HepG2 (cell line): ENCODE measurements at regions not wholly inside any gene's neighbourhood (a gene's known extent, or its start where the extent isn't known, plus 50 kb on each side); places are given as distances from the start of the nearest gene placed in this dataset.
A peak's percentile ranks its signal among the peaks of the same experiment; 100 is the strongest.

Source experiments
- ATAC-seq: fragments of 200-7000 bp; cut with Tn5 transposase; 3 replicates; pipeline ENCODE4 v1.9.1; 2020; ENCODE audit warnings: mild to moderate bottlenecking, moderate library complexity
- BruUV-seq: library from RNA; stranded (reverse); fragments of 400-500 nt; replicated peaks from 2 replicates; lab custom pipeline; 2021; lab: Mats Ljungman, UMichigan
- CTCF ChIA-PET: fragments of 300-600 bp; formaldehyde crosslinking; extraction: SDS; loops from one replicate; lab custom pipeline; 2021; ENCODE audit warnings: low total read pairs, inconsistent platforms, low intra/inter-chr PET ratio; lab: Yijun Ruan, JAX
- POLR2A ChIA-PET: fragments of 350-600 bp; sonication (Branson Sonifier 250); formaldehyde crosslinking; loops from one replicate; lab custom pipeline; 2020; ENCODE audit warnings: antibody characterized with exemption, inconsistent platforms; lab: Yijun Ruan, JAX
- DNase-seq: peaks from one replicate; pipeline ENCODE4 v3.0.0-alpha.2; 2015; ENCODE audit warnings: low spot score
- FAIRE-seq: peaks from 3 replicates; lab custom pipeline; 2011; peaks lifted over from hg19 to GRCh38; lab: Jason Lieb, UNC
- H2AFZ ChIP-seq: one replicate; pipeline ENCODE4 v1.6.1; 2011; ENCODE audit warnings: low read length, inconsistent platforms
- H3K27ac ChIP-seq: fragments of 300-600 bp; 3 replicates; pipeline ENCODE4 v1.8.0; 2011; ENCODE audit warnings: mixed run types, mild to moderate bottlenecking, mixed read lengths, low read length, inconsistent platforms; ENCODE audit not compliant: insufficient read depth; ENCODE audit errors: extremely low read length
- H3K27me3 ChIP-seq, 2 experiments: fragments of 200-600 bp in 1 of 2; 2 replicates in 1 of 2; 3 replicates in 1 of 2; pipeline versions ENCODE4 v1.6.0 to v1.8.0; 2011; ENCODE audit warnings: low read length in 2 of 2, mild to moderate bottlenecking in 2 of 2, moderate library complexity in 2 of 2, inconsistent platforms in 1 of 2; ENCODE audit not compliant: insufficient read depth in 2 of 2, control insufficient read depth in 1 of 2
- H3K36me3 ChIP-seq, 2 experiments: fragments of 200-600 bp in 1 of 2; replicated peaks in 1 of 2; 2 replicates in 1 of 2; 3 replicates in 1 of 2; pipeline versions ENCODE4 v1.5.1 to v1.8.0; 2011; ENCODE audit warnings: low read length in 2 of 2, inconsistent platforms in 1 of 2; ENCODE audit not compliant: insufficient read depth in 2 of 2, control insufficient read depth in 1 of 2
- H3K4me1 ChIP-seq: 2 replicates; pipeline ENCODE4 v1.5.1; 2012; ENCODE audit warnings: low read length, inconsistent platforms; ENCODE audit not compliant: insufficient read depth
- H3K4me2 ChIP-seq: 2 replicates; pipeline ENCODE4 v1.6.0; 2011; ENCODE audit warnings: low read depth, low read length, inconsistent platforms
- H3K4me3 ChIP-seq, 3 experiments: fragments of 200-600 bp in 1 of 3; sonication (generic), shearing (Covaris generic) in 1 of 3; replicated peaks in 1 of 3; 2 replicates each; pipeline ENCODE4 v1.5.1; 2011 to 2016; ENCODE audit warnings: low read length in 3 of 3, inconsistent platforms in 2 of 3, low read depth in 2 of 3, mild to moderate bottlenecking in 2 of 3, control low read depth in 1 of 3, mixed read lengths in 1 of 3; ENCODE audit not compliant: insufficient read depth in 1 of 3
- H3K79me2 ChIP-seq: one replicate; pipeline ENCODE4 v1.6.1; 2011; ENCODE audit warnings: low read length, inconsistent platforms; ENCODE audit not compliant: insufficient read depth
- H3K9ac ChIP-seq: 2 replicates; pipeline ENCODE4 v1.6.0; 2011; ENCODE audit warnings: mild to moderate bottlenecking, low read depth, low read length, inconsistent platforms; ENCODE audit not compliant: insufficient read depth
- H3K9me3 ChIP-seq: 2 replicates; pipeline ENCODE4 v1.5.1; 2012; ENCODE audit warnings: mild to moderate bottlenecking, low read length
- H4K20me1 ChIP-seq: 2 replicates; pipeline ENCODE4 v1.6.0; 2011; ENCODE audit warnings: inconsistent platforms, mild to moderate bottlenecking, low read length, moderate library complexity; ENCODE audit not compliant: insufficient read depth
- ATF1 ChIP-seq: IDR thresholded peaks from 2 replicates; pipeline ENCODE4 v1.6.1; 2016; ENCODE audit warnings: mild to moderate bottlenecking, control low read depth
- ATF7 ChIP-seq, 2 experiments: fragments of 450-650 bp in 1 of 2; sonication (generic) in 1 of 2; formaldehyde crosslinking in 1 of 2; IDR thresholded peaks; 2 replicates each; pipeline versions ENCODE4 v1.4.0 to v1.6.1; 2016 to 2020; ENCODE audit warnings: antibody characterized with exemption in 1 of 2, mild to moderate bottlenecking in 1 of 2, missing genetic modification reagents in 1 of 2
- HNF1B ChIP-seq: sonication (generic); formaldehyde crosslinking; IDR thresholded peaks from 2 replicates; pipeline ENCODE4 v1.5.1; 2020; ENCODE audit warnings: mild to moderate bottlenecking, moderate library complexity, missing genetic modification reagents
- RAD21 ChIP-seq: fragments of 450-650 bp; formaldehyde crosslinking; IDR thresholded peaks from 2 replicates; pipeline ENCODE4 v1.5.0; 2020; ENCODE audit warnings: mild to moderate bottlenecking
- ZNF142 ChIP-seq: sonication (generic); formaldehyde crosslinking; IDR thresholded peaks from 2 replicates; pipeline ENCODE4 v1.4.0; 2020; ENCODE audit warnings: missing genetic modification reagents
- WGBS: methylation state at CpG from one replicate; pipeline ENCODE4 v1.1.6; 2017; ENCODE audit warnings: low lambda C conversion rate; 5-methylcytosine and 5-hydroxymethylcytosine counted together
- in situ Hi-C: cut with HindIII; loops from 2 replicates; pipeline ENCODE4 v1.10.0; 2017; ENCODE audit warnings: low pct_unique_long_range_greater_than_20kb; ENCODE audit not compliant: extremely low pct_ligation_motif_present
- intact Hi-C: fragments of 100-400 bp; cut with micrococcal nuclease; formaldehyde crosslinking; loops from one replicate; pipeline ENCODE4 v1.10.0; 2022; ENCODE audit not compliant: unreplicated experiment

GRCh38 chr21:21764281-21764680 lies 766.1 kb downstream of the NCAM2 start (continued):
- TF ChIP-seq ZNF142 (no peak), HNF1B (CRISPR knock-in tag) (no peak)

- BruUV-seq = no TSS peak
- POLR2A ChIA-PET = no interaction called here
- TF ChIP-seq RAD21 (CRISPR knock-in tag) (no peak), ATF1 (CRISPR knock-in tag) (no peak), ATF7 (IDR thresholded peaks at IDR 0.05) (peak; percentile 75), ATF7 (CRISPR knock-in tag; IDR thresholded peaks at IDR 0.05) (no peak)
These were observed 769.1 kb downstream of the NCAM2 start for GRCh38 chr21:21767276-21767675.

More at GRCh38 chr21:21767276-21767675, 769.1 kb downstream of the NCAM2 start:
- CTCF ChIA-PET = no interaction called here
- no peaks in the 10 kb centered on the region for H3K36me3 ChIP-seq
- no peak overlapping the region for H3K9ac ChIP-seq
- peaks cover 79% of the 10 kb centered on the region for H3K9me3 ChIP-seq
- WGBS = 1% methylated on average over 5 of the region's 5 CpGs
- H3K4me2 ChIP-seq = no peak overlapping the region
- no peak overlapping the region for H3K4me3 ChIP-seq
- in situ Hi-C loops = no loop called here
- ATAC-seq (no peak), FAIRE-seq (no peak), DNase-seq (no peak)
- no peak overlapping the region for H3K27ac ChIP-seq
- H4K20me1 ChIP-seq = no peaks in the 10 kb centered on the region
- H2AFZ ChIP-seq = no peak overlapping the region
- H3K79me2 ChIP-seq = no peaks in the 10 kb centered on the region
- intact Hi-C loops = no loop called here
- no peaks in the 10 kb centered on the region for H3K4me1 ChIP-seq
- H3K27me3 ChIP-seq = no peaks in the 10 kb centered on the region
